ENCODE measurements at regions not wholly inside any gene's neighbourhood (a gene's known extent, or its start where the extent isn't known, plus 50 kb on each side); places are given as distances from the start of the nearest gene placed in this dataset.

DNA sequence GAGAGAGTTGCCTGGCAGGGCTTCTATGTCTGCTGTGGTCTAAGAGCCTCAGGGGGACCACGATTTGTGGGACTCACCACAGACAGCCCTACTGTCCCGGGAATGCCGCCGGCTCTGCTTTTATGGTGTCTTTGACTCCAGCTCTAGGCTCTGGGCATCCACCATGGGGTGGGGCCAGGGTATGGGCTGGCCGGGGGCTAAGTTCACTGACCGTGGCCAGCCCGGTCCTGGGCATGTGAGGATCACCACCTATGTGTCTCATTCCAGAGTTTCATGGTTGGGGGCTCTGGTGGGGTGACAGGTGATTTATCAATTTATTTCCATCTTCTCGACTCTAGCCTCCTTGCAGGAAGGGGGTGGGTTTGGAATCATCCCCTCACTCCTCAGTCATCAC is 139.4 kb downstream of the GADD45G start:
- no peaks in the 10 kb centered on the region for H3K79me2 ChIP-seq (ENCODE audit: low read length)
- H3K36me3 ChIP-seq (ENCODE audit: insufficient read depth, low read length), result no peaks in the 10 kb centered on the region
- H3K27ac ChIP-seq (ENCODE audit: low read length), result no peak overlapping the region
- H2AFZ ChIP-seq (ENCODE audit: low read length), result no peak overlapping the region
- DNase-seq, result no peak
- no peaks in the 10 kb centered on the region for H3K9me3 ChIP-seq (ENCODE audit: low read length)
- no peak overlapping the region for H3K9ac ChIP-seq (ENCODE audit: low read length)
- H3K4me2 ChIP-seq (ENCODE audit: low read depth, low read length, poor library complexity, severe bottlenecking), result no peak overlapping the region
- no peaks in the 10 kb centered on the region for H4K20me1 ChIP-seq (ENCODE audit: insufficient read depth, low read depth, low read length)
- H3K4me1 ChIP-seq (ENCODE audit: low read length), result no peaks in the 10 kb centered on the region
- no peak overlapping the region for H3K4me3 ChIP-seq (ENCODE audit: low read length)
- no peaks in the 10 kb centered on the region for H3K9me2 ChIP-seq (replicated peaks; ENCODE audit: insufficient read depth, low read length)
- no peaks in the 10 kb centered on the region for H3K27me3 ChIP-seq (ENCODE audit: low read length)

- no peak overlapping the region for H3K27ac ChIP-seq (ENCODE audit: low read length)
- no peak overlapping the region for H3K4me3 ChIP-seq (ENCODE audit: low read length)
- H2AFZ ChIP-seq (ENCODE audit: low read length), result no peak overlapping the region
- H3K79me2 ChIP-seq (ENCODE audit: low read length), result no peaks in the 10 kb centered on the region
- DNase-seq, result no peak
- no peaks in the 10 kb centered on the region for H4K20me1 ChIP-seq (ENCODE audit: insufficient read depth, low read depth, low read length)
- no peaks in the 10 kb centered on the region for H3K4me1 ChIP-seq (ENCODE audit: low read length)
- no peaks in the 10 kb centered on the region for H3K27me3 ChIP-seq (ENCODE audit: low read length)
- no peaks in the 10 kb centered on the region for H3K9me3 ChIP-seq (ENCODE audit: low read length)
- no peaks in the 10 kb centered on the region for H3K36me3 ChIP-seq (ENCODE audit: insufficient read depth, low read length)
- H3K9ac ChIP-seq (ENCODE audit: low read length), result no peak overlapping the region
- no peak overlapping the region for H3K4me2 ChIP-seq (ENCODE audit: low read depth, low read length, poor library complexity, severe bottlenecking)
- H3K9me2 ChIP-seq (replicated peaks; ENCODE audit: insufficient read depth, low read length), result no peaks in the 10 kb centered on the region
Observed at GRCh38 chr9:89744730-89745129, 139.9 kb downstream of the GADD45G start.

- Histone ChIP-seq H3K4me3 (ENCODE audit: low read length) (no peak overlapping the region), H4K20me1 (ENCODE audit: insufficient read depth, low read depth, low read length) (no peaks in the 10 kb centered on the region), H3K27ac (ENCODE audit: low read length) (no peak overlapping the region), H3K4me1 (ENCODE audit: low read length) (no peaks in the 10 kb centered on the region), H3K9me3 (ENCODE audit: low read length) (no peaks in the 10 kb centered on the region), H3K4me2 (ENCODE audit: low read depth, low read length, poor library complexity, severe bottlenecking) (no peak overlapping the region), H2AFZ (ENCODE audit: low read length) (no peak overlapping the region), H3K27me3 (ENCODE audit: low read length) (no peaks in the 10 kb centered on the region), H3K9ac (ENCODE audit: low read length) (no peak overlapping the region), H3K79me2 (ENCODE audit: low read length) (no peaks in the 10 kb centered on the region), H3K9me2 (replicated peaks; ENCODE audit: insufficient read depth, low read length) (no peaks in the 10 kb centered on the region), H3K36me3 (ENCODE audit: insufficient read depth, low read length) (no peaks in the 10 kb centered on the region)
- DNase-seq, result peak; percentile 21
Observed at GRCh38 chr9:89745601-89746376, 141.0 kb downstream of the GADD45G start.

DNA sequence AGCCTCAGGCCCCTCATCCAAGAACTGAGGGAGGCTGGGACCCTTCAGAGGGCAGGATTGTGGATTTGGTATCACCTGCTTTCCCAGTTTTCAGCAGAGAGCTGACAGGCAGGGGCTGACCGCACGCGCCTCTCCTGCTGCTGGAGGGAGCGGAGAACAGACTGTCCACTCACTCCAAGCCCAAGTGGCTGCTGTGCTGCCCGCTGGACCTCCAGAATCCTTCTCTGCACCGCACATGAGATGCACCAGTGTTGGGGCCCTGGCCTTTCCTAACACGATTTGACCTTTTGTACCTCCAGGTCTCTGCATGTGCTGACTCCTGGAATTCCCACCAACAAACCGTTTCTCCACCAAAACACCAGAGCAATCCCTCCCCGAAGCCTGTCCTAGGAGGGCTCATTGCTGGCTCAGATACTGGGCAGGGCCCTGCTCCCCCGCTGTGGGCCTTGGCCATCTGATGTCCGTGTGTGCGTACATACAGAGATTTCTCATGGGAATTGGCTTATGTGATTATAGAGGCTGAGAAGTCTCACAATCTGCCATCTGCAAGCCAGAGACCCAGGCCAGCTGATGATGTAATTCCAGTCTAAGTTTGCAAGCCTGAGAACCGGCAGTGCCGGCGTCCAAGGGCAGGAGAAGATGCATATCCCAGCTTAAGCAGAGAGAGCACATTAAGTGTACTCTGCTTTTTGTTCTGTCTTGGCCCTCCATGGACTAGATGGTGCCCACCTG is 141.7 kb downstream of the GADD45G start:
- no peaks in the 10 kb centered on the region for H3K4me1 ChIP-seq (ENCODE audit: low read length)

GRCh38 chr9:89747596-89747995 is 142.8 kb downstream of the GADD45G start:
- H3K9me3 ChIP-seq (ENCODE audit: low read length), result no peaks in the 10 kb centered on the region
- no peak overlapping the region for H3K4me3 ChIP-seq (ENCODE audit: low read length)
- no peaks in the 10 kb centered on the region for H3K36me3 ChIP-seq (ENCODE audit: insufficient read depth, low read length)
- H3K9ac ChIP-seq (ENCODE audit: low read length), result no peak overlapping the region
- no peaks in the 10 kb centered on the region for H3K4me1 ChIP-seq (ENCODE audit: low read length)
- H4K20me1 ChIP-seq (ENCODE audit: insufficient read depth, low read depth, low read length), result no peaks in the 10 kb centered on the region; the same call in 1 of the 2 replicates
- H3K9me2 ChIP-seq (replicated peaks; ENCODE audit: insufficient read depth, low read length), result no peaks in the 10 kb centered on the region
- no peak overlapping the region for H3K4me2 ChIP-seq (ENCODE audit: low read depth, low read length, poor library complexity, severe bottlenecking)
- no peak overlapping the region for H2AFZ ChIP-seq (ENCODE audit: low read length)
- no peak overlapping the region for H3K27ac ChIP-seq (ENCODE audit: low read length)
- H3K27me3 ChIP-seq (ENCODE audit: low read length), result no peaks in the 10 kb centered on the region
- peak; percentile 1 for DNase-seq
- no peaks in the 10 kb centered on the region for H3K79me2 ChIP-seq (ENCODE audit: low read length)

More for the DNA sequence above, 141.7 kb downstream of the GADD45G start:
- Histone ChIP-seq H3K9me3 (ENCODE audit: low read length) (no peaks in the 10 kb centered on the region), H3K27ac (ENCODE audit: low read length) (no peak overlapping the region), H3K4me3 (ENCODE audit: low read length) (no peak overlapping the region), H3K27me3 (ENCODE audit: low read length) (no peaks in the 10 kb centered on the region), H2AFZ (ENCODE audit: low read length) (no peak overlapping the region), H3K36me3 (ENCODE audit: insufficient read depth, low read length) (no peaks in the 10 kb centered on the region), H3K9me2 (replicated peaks; ENCODE audit: insufficient read depth, low read length) (no peaks in the 10 kb centered on the region), H4K20me1 (ENCODE audit: insufficient read depth, low read depth, low read length) (no peaks in the 10 kb centered on the region; the same call in 1 of the 2 replicates), H3K4me2 (ENCODE audit: low read depth, low read length, poor library complexity, severe bottlenecking) (no peak overlapping the region), H3K79me2 (ENCODE audit: low read length) (no peaks in the 10 kb centered on the region), H3K9ac (ENCODE audit: low read length) (no peak overlapping the region)
- DNase-seq, result peak; percentile 32

- Histone ChIP-seq H3K27ac (ENCODE audit: low read length) (no peak overlapping the region), H3K4me1 (ENCODE audit: low read length) (no peaks in the 10 kb centered on the region)
Observed at GRCh38 chr9:89748021-89748670, 143.3 kb downstream of the GADD45G start.

GRCh38 chr9:89748831-89749499 is 144.2 kb downstream of the GADD45G start:
- Histone ChIP-seq H3K4me1 (ENCODE audit: low read length) (no peaks in the 10 kb centered on the region), H2AFZ (ENCODE audit: low read length) (no peak overlapping the region), H3K4me2 (ENCODE audit: low read depth, low read length, poor library complexity, severe bottlenecking) (no peak overlapping the region), H3K9ac (ENCODE audit: low read length) (no peak overlapping the region), H3K4me3 (ENCODE audit: low read length) (no peak overlapping the region), H3K9me3 (ENCODE audit: low read length) (no peaks in the 10 kb centered on the region), H3K27ac (ENCODE audit: low read length) (no peak overlapping the region), H3K27me3 (ENCODE audit: low read length) (no peaks in the 10 kb centered on the region), H4K20me1 (ENCODE audit: insufficient read depth, low read depth, low read length) (no peaks in the 10 kb centered on the region; the same call in 1 of the 2 replicates), H3K9me2 (replicated peaks; ENCODE audit: insufficient read depth, low read length) (no peaks in the 10 kb centered on the region), H3K79me2 (ENCODE audit: low read length) (no peaks in the 10 kb centered on the region), H3K36me3 (ENCODE audit: insufficient read depth, low read length) (no peaks in the 10 kb centered on the region)
- no peak for DNase-seq

More at GRCh38 chr9:89748021-89748670, 143.3 kb downstream of the GADD45G start:
- Histone ChIP-seq H3K36me3 (ENCODE audit: insufficient read depth, low read length) (no peaks in the 10 kb centered on the region), H3K4me3 (ENCODE audit: low read length) (no peak overlapping the region), H4K20me1 (ENCODE audit: insufficient read depth, low read depth, low read length) (no peaks in the 10 kb centered on the region; the same call in 1 of the 2 replicates), H3K9me3 (ENCODE audit: low read length) (no peaks in the 10 kb centered on the region), H3K79me2 (ENCODE audit: low read length) (no peaks in the 10 kb centered on the region), H3K27me3 (ENCODE audit: low read length) (no peaks in the 10 kb centered on the region), H3K4me2 (ENCODE audit: low read depth, low read length, poor library complexity, severe bottlenecking) (no peak overlapping the region), H3K9me2 (replicated peaks; ENCODE audit: insufficient read depth, low read length) (no peaks in the 10 kb centered on the region), H3K9ac (ENCODE audit: low read length) (no peak overlapping the region), H2AFZ (ENCODE audit: low read length) (no peak overlapping the region)
- no peak for DNase-seq

Measured in Karpas-422 (cell line).